ENCODE measurements at regions not wholly inside any gene's neighbourhood (a gene's known extent, or its start where the extent isn't known, plus 50 kb on each side); places are given as distances from the start of the nearest gene placed in this dataset.

DNA sequence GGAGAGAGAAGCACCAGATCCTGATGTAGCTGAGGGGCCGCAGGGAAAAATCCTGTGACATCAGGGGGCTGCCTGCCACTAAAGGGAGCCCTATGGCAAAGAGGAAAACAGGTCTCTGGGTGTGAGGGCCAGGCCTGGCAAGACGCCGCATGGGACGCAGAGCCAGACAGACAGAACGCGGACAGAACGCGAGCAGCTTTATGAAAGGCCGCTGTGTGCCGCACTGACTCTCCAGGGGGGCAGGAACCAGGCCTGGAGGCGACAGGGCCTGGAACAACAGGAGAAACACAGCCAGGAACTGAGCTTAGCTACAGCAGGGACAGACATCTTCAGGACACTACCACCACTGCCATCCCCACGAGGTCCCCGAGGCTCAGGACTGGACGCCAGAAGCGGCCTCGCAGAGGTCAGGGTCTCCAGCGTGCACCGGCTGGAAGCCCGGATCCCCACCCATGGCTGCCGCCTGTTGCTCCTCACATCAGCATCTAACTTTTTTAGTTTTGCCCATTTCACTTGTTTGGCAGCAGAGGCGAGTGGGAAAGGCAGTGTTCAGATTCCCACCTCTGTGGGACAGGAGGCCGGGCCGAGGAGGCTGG, 131.6 kb downstream of the VAPA start:
- Histone ChIP-seq H4K91ac (ENCODE audit: insufficient read depth, low read depth, low read length) (peak overlapping the region; percentile 5; the same call in 1 of the 2 replicates), H3K4me3 (ENCODE audit: insufficient read depth, low read depth, low read length) (no peak overlapping the region), H3K79me1 (ENCODE audit: low read depth in 1 of 2, low read length in 2 of 2) (no peaks in the 10 kb centered on the region), H2AK5ac (ENCODE audit: low read depth, low read length) (peak overlapping the region; percentile 63), H2BK120ac (ENCODE audit: low read depth, low read length) (peak overlapping the region; percentile 97; the same call in 1 of the 2 replicates), H2AFZ (replicated peaks; ENCODE audit: low read length, poor library complexity) (no peak overlapping the region), H2AK9ac (replicated peaks; ENCODE audit: low read depth, low read length, poor library complexity) (no peak overlapping the region), H3K56ac (ENCODE audit: extremely low read depth, insufficient read depth, low read length) (no peak overlapping the region), H3K36me3 (ENCODE audit: control insufficient read depth, insufficient read depth, low read length) (no peaks in the 10 kb centered on the region), H4K20me1 (ENCODE audit: insufficient read depth, low read length) (no peaks in the 10 kb centered on the region), H3K4me1 (ENCODE audit: control insufficient read depth, insufficient read depth, low read length) (peaks cover 14% of the 10 kb centered on the region), H3K4ac (ENCODE audit: low read depth, low read length) (peak overlapping the region; percentile 39; the same call in 1 of the 2 replicates), H3K9ac (ENCODE audit: low read depth, low read length) (no peak overlapping the region), H4K8ac (ENCODE audit: low read depth in 2 of 2, low read length in 2 of 2) (no peak overlapping the region), H3K18ac (ENCODE audit: low read depth, low read length) (no peak overlapping the region), H3K27me3 (ENCODE audit: control insufficient read depth, insufficient read depth, low read length) (no peaks in the 10 kb centered on the region), H3K9me1 (ENCODE audit: insufficient read depth, low read length) (peaks cover 10% of the 10 kb centered on the region), H2BK5ac (ENCODE audit: low read depth, low read length, poor library complexity, severe bottlenecking) (no peak overlapping the region), H4K5ac (ENCODE audit: low read depth, low read length) (no peak overlapping the region), H3K9me3 (ENCODE audit: control insufficient read depth, insufficient read depth, low read length) (peaks cover 9% of the 10 kb centered on the region), H2BK15ac (ENCODE audit: low read depth, low read length) (peak overlapping the region; percentile 10; the same call in 1 of the 3 replicates), H3K27ac (ENCODE audit: insufficient read depth, low read length) (no peak overlapping the region), H3K14ac (replicated peaks; ENCODE audit: low read depth, low read length) (no peak overlapping the region), H2BK20ac (ENCODE audit: low read depth, low read length) (peak overlapping the region; percentile 84; the same call in 1 of the 2 replicates), H3K4me2 (ENCODE audit: low read depth, low read length) (no peak overlapping the region), H3K23ac (ENCODE audit: low read depth, low read length) (no peak overlapping the region)
- BruUV-seq (replicated peaks): no TSS peak
- in situ Hi-C loops (cut with MboI; ENCODE audit: low sequenced_read_pairs) (no loop called here), dilution Hi-C loops (cut with HindIII; ENCODE audit: low sequenced_read_pairs, unreplicated experiment) (no loop called here), intact Hi-C loops (cut with micrococcal nuclease) (no loop called here)
- POLR2A ChIA-PET (ENCODE audit: unreplicated experiment): no interaction called here
- 94% methylated on average over 17 of the region's 23 CpGs; no CpG with 5 or more reads in 1 of the 2 experiments for WGBS, 2 experiments (ENCODE audit: extremely low coverage in 2 of 2, insufficient read length in 1 of 2)
- no peak for DNase-seq
- TF ChIP-seq, protein P1, sequence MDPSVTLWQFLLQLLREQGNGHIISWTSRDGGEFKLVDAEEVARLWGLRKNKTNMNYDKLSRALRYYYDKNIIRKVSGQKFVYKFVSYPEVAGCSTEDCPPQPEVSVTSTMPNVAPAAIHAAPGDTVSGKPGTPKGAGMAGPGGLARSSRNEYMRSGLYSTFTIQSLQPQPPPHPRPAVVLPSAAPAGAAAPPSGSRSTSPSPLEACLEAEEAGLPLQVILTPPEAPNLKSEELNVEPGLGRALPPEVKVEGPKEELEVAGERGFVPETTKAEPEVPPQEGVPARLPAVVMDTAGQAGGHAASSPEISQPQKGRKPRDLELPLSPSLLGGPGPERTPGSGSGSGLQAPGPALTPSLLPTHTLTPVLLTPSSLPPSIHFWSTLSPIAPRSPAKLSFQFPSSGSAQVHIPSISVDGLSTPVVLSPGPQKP (IDR thresholded peaks at IDR 0.05; ENCODE audit: borderline replicate concordance, low read depth, low read length): no peak
- TF ChIP-seq CEBPB (IDR thresholded peaks at IDR 0.05; ENCODE audit: low read depth, low read length) (no peak), SMC3 (IDR thresholded peaks at IDR 0.05; ENCODE audit: low read depth, low read length) (no peak), FOS (IDR thresholded peaks at IDR 0.05; ENCODE audit: low read depth, low read length) (no peak), MAZ (IDR thresholded peaks at IDR 0.05; ENCODE audit: borderline replicate concordance, low read depth, low read length) (no peak), POLR2A (IDR thresholded peaks at IDR 0.05; ENCODE audit: low read depth, low read length) (no peak), RAD21 (IDR thresholded peaks at IDR 0.05; ENCODE audit: low read length) (no peak), BHLHE40 (IDR thresholded peaks at IDR 0.05; ENCODE audit: low read depth, low read length) (no peak), RCOR1 (IDR thresholded peaks at IDR 0.05; ENCODE audit: insufficient replicate concordance, low read length) (no peak), MXI1 (IDR thresholded peaks at IDR 0.05; ENCODE audit: borderline replicate concordance, low read depth, low read length) (no peak), MAFK (IDR thresholded peaks at IDR 0.05; ENCODE audit: low read depth, low read length) (no peak), NFE2L2 (IDR thresholded peaks at IDR 0.05; ENCODE audit: low read depth, low read length) (no peak)
- TF ChIP-seq, protein P2, sequence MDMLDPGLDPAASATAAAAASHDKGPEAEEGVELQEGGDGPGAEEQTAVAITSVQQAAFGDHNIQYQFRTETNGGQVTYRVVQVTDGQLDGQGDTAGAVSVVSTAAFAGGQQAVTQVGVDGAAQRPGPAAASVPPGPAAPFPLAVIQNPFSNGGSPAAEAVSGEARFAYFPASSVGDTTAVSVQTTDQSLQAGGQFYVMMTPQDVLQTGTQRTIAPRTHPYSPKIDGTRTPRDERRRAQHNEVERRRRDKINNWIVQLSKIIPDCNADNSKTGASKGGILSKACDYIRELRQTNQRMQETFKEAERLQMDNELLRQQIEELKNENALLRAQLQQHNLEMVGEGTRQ (IDR thresholded peaks at IDR 0.05; ENCODE audit: low read depth, low read length): no peak
- TF ChIP-seq, protein P3, sequence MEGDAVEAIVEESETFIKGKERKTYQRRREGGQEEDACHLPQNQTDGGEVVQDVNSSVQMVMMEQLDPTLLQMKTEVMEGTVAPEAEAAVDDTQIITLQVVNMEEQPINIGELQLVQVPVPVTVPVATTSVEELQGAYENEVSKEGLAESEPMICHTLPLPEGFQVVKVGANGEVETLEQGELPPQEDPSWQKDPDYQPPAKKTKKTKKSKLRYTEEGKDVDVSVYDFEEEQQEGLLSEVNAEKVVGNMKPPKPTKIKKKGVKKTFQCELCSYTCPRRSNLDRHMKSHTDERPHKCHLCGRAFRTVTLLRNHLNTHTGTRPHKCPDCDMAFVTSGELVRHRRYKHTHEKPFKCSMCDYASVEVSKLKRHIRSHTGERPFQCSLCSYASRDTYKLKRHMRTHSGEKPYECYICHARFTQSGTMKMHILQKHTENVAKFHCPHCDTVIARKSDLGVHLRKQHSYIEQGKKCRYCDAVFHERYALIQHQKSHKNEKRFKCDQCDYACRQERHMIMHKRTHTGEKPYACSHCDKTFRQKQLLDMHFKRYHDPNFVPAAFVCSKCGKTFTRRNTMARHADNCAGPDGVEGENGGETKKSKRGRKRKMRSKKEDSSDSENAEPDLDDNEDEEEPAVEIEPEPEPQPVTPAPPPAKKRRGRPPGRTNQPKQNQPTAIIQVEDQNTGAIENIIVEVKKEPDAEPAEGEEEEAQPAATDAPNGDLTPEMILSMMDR (conservative IDR thresholded peaks at IDR 0.05; ENCODE audit: low read depth, low read length): no peak
- ATAC-seq (ENCODE audit: low read depth): no peak
- CTCF ChIA-PET: no interaction called here

All from IMR-90 (cell line).